Esophagus squamous epithelium (tissue), 5 donors: ENCODE measurements at regions not wholly inside any gene's neighbourhood (a gene's known extent, or its start where the extent isn't known, plus 50 kb on each side); places are given as distances from the start of the nearest gene placed in this dataset.

Experiments
- DNase-seq: peaks from one replicate; lab custom pipeline; 2025; lab: John Stamatoyannopoulos, UW
- H3K27ac ChIP-seq, 4 donors: fragments of 200-600 bp; sonication (generic); one replicate each; pipeline ENCODE4 v1.5.1; 2016 to 2019; ENCODE audit warnings: mild to moderate bottlenecking in 1 of 4
- H3K27me3 ChIP-seq, 4 donors: fragments of 200-600 bp; sonication (generic); 1 replicate in 3 of 4; 2 replicates in 1 of 4; pipeline versions ENCODE4 v1.5.1 to v1.6.0; 2017 to 2021; ENCODE audit warnings: antibody characterized with exemption in 1 of 4
- H3K36me3 ChIP-seq, 3 donors: fragments of 200-600 bp; sonication (generic); one replicate each; pipeline ENCODE4 v1.5.1; 2016 to 2019
- H3K4me1 ChIP-seq, 3 donors: fragments of 200-600 bp; sonication (generic); one replicate each; pipeline ENCODE4 v1.5.1; 2017 to 2019
- H3K4me3 ChIP-seq, 4 donors: fragments of 200-600 bp; sonication (generic); 1 replicate in 3 of 4; 2 replicates in 1 of 4; pipeline ENCODE4 v1.5.1; 2016 to 2019; ENCODE audit warnings: mild to moderate bottlenecking in 2 of 4, moderate library complexity in 1 of 4
- H3K9me3 ChIP-seq, 3 donors: fragments of 200-600 bp; sonication (generic); one replicate each; pipeline ENCODE4 v1.5.1; 2016 to 2019
- POLR2A ChIP-seq, 4 donors: fragments of 450-650 bp; IDR thresholded peaks; one replicate each; pipeline ENCODE4 v1.6.1; 2017; ENCODE audit warnings: antibody characterized with exemption in 4 of 4, mild to moderate bottlenecking in 4 of 4, moderate library complexity in 3 of 4
- WGBS, 2 donors: methylation state at CpG; one replicate each; pipeline ENCODE4 v1.1.5; 2018; 5-methylcytosine and 5-hydroxymethylcytosine counted together
- intact Hi-C: fragments of 100-400 bp; cut with DNase I; formaldehyde crosslinking; loops from one replicate; pipeline ENCODE4 v1.15.0; 2022
- TF ChIP-seq, protein P1 (sequence below), 6 experiments: fragments of 450-650 bp in 4 of 6; fragments of 200-600 bp in 2 of 6; sonication (generic) in 2 of 6; IDR thresholded peaks; one replicate each; pipeline ENCODE4 v1.5.1; 2016 to 2019; ENCODE audit warnings: antibody characterized with exemption in 6 of 6, mild to moderate bottlenecking in 4 of 6, moderate library complexity in 4 of 6
- donor health status: DM: yes; HTN: yes; CAD: no.

DNA sequence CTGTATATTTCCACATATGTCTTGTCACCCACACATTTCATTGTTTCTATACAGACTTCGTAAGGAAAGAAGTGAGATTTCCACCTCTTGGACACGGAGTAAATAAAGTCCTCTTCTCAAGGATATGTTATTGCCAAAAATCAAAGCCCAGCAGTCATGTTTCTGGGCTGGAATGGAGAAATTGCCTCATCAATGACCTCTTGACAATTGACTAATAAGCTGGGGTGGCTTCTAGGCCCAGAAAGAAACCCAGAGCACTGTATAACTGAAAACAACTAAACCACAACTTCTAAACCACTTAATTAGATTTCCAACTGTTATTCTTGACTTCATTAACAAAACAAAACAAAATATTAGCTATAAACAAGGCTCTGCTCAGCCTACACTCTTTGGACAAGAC is 56.4 kb upstream of the SLC24A5 start:
- no peak overlapping the region for H3K27ac ChIP-seq
- WGBS, 2 donors = 79 to 81% methylated on average over 2 of the region's 2 CpGs

DNA sequence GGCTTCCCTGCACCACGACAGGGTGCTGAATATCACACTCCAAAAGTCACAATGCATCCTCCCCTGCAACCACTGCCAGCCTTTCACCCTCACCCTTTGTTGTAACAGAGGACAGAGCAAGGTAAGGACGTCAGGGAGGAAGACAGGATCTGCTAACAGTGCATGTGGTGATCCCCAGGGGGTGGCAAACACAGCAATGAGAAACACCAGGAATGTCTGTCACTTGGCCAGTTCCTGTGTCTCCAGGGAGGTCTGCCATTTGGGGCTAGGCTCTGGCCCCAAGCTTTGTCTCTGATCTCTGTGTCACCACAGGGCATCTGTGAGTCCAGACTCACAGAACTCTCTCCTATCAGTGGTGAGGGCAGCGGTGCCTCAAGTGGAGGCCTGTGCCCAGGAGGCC is 54.3 kb upstream of the SLC24A5 start:
- Histone ChIP-seq H3K4me1 (no peaks in the 10 kb centered on the region), H3K36me3 (no peaks in the 10 kb centered on the region), H3K27me3 (no peaks in the 10 kb centered on the region), H3K4me3 (no peak overlapping the region), H3K27ac (no peak overlapping the region), H3K9me3 (no peaks in the 10 kb centered on the region)
- no peak for DNase-seq
- TF ChIP-seq, protein P1, sequence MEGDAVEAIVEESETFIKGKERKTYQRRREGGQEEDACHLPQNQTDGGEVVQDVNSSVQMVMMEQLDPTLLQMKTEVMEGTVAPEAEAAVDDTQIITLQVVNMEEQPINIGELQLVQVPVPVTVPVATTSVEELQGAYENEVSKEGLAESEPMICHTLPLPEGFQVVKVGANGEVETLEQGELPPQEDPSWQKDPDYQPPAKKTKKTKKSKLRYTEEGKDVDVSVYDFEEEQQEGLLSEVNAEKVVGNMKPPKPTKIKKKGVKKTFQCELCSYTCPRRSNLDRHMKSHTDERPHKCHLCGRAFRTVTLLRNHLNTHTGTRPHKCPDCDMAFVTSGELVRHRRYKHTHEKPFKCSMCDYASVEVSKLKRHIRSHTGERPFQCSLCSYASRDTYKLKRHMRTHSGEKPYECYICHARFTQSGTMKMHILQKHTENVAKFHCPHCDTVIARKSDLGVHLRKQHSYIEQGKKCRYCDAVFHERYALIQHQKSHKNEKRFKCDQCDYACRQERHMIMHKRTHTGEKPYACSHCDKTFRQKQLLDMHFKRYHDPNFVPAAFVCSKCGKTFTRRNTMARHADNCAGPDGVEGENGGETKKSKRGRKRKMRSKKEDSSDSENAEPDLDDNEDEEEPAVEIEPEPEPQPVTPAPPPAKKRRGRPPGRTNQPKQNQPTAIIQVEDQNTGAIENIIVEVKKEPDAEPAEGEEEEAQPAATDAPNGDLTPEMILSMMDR (IDR thresholded peaks at IDR 0.05) = no peak
- TF ChIP-seq POLR2A (IDR thresholded peaks at IDR 0.05) = no peak
- WGBS, 2 donors = 0% methylated on average over 1 of the region's 3 CpGs; no CpG with 5 or more reads in 1 of the 2 donors
- intact Hi-C loops = no loop called here

More for the DNA sequence above, 56.4 kb upstream of the SLC24A5 start:
- Histone ChIP-seq H3K4me1 (peaks cover 0 to 12% (median 0%) of the 10 kb centered on the region in 3 donors), H3K36me3 (no peaks in the 10 kb centered on the region), H3K9me3 (no peaks in the 10 kb centered on the region), H3K4me3 (no peak overlapping the region), H3K27me3 (no peaks in the 10 kb centered on the region)
- no peak for DNase-seq
- TF ChIP-seq, protein P1 (IDR thresholded peaks at IDR 0.05) = no peak
- TF ChIP-seq POLR2A (IDR thresholded peaks at IDR 0.05) = no peak
- intact Hi-C loops = no loop called here
